ENCODE measurements at regions not wholly inside any gene's neighbourhood (a gene's known extent, or its start where the extent isn't known, plus 50 kb on each side); places are given as distances from the start of the nearest gene placed in this dataset.

DNA sequence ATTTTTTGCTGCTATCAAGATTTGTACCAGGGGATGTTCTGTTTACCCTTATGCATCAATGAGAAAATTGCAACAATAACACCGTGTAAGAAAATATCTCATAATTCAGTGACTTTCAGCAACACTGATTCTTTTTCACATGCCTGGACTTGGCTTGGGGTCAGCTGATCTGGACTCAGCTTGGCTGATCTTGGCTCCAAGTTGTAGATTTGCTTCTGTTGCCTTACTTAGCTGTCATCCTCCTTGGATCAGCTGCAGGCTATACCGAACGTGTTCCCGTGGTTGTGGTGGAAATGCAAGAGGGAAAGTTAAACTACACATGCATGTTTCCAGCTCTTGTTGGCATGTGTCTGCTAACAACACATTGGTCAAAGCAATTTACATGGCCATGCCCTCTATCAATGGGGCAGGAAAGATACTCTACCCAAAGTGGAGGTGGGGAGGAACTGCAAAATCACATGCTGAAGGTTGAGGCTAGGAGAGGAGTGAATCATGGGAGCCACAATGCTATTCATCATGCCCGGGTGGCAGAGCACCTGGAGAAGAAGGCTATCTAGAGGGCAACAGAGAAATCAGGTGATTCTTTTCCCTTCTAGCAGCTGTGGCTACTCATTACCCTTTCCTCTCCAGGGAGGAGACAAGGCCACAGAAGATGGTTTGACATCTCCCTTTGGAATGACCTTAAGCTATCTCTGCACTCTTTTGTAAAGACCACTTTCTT, 1276.3 kb upstream of the AUTS2 start:
- Histone ChIP-seq H3K4me3 (no peak overlapping the region), H2AFZ (no peak overlapping the region), H4K20me1 (replicated peaks; ENCODE audit: insufficient read depth) (no peaks in the 10 kb centered on the region), H3K27me3 (ENCODE audit: insufficient read depth) (no peaks in the 10 kb centered on the region), H3K27ac (ENCODE audit: low read depth) (no peak overlapping the region), H3K4me1 (ENCODE audit: insufficient read depth) (no peaks in the 10 kb centered on the region), H3K36me3 (ENCODE audit: insufficient read depth) (peaks cover 4% of the 10 kb centered on the region), H3K79me2 (replicated peaks; ENCODE audit: insufficient read depth) (no peaks in the 10 kb centered on the region), H3K9me2 (ENCODE audit: insufficient read depth) (no peaks in the 10 kb centered on the region), H3K4me2 (no peak overlapping the region), H3F3A (replicated peaks; ENCODE audit: low read depth) (no peaks in the 10 kb centered on the region)
- Mint-ChIP-seq H3K36me3 (ENCODE audit: low read depth) (peaks cover 25% of the 10 kb centered on the region), H3K27me3 (ENCODE audit: insufficient read depth, low read depth, poor library complexity) (peaks cover 1% of the 10 kb centered on the region), H3K4me1 (no peaks in the 10 kb centered on the region), H3K27ac (no peak overlapping the region), H3K9me3 (peaks cover 89% of the 10 kb centered on the region), H3K4me3 (no peak overlapping the region)
- no peak for TF ChIP-seq ZNF114 (CRISPR knock-in tag; IDR thresholded peaks at IDR 0.05)
- TF ChIP-seq, protein P1, sequence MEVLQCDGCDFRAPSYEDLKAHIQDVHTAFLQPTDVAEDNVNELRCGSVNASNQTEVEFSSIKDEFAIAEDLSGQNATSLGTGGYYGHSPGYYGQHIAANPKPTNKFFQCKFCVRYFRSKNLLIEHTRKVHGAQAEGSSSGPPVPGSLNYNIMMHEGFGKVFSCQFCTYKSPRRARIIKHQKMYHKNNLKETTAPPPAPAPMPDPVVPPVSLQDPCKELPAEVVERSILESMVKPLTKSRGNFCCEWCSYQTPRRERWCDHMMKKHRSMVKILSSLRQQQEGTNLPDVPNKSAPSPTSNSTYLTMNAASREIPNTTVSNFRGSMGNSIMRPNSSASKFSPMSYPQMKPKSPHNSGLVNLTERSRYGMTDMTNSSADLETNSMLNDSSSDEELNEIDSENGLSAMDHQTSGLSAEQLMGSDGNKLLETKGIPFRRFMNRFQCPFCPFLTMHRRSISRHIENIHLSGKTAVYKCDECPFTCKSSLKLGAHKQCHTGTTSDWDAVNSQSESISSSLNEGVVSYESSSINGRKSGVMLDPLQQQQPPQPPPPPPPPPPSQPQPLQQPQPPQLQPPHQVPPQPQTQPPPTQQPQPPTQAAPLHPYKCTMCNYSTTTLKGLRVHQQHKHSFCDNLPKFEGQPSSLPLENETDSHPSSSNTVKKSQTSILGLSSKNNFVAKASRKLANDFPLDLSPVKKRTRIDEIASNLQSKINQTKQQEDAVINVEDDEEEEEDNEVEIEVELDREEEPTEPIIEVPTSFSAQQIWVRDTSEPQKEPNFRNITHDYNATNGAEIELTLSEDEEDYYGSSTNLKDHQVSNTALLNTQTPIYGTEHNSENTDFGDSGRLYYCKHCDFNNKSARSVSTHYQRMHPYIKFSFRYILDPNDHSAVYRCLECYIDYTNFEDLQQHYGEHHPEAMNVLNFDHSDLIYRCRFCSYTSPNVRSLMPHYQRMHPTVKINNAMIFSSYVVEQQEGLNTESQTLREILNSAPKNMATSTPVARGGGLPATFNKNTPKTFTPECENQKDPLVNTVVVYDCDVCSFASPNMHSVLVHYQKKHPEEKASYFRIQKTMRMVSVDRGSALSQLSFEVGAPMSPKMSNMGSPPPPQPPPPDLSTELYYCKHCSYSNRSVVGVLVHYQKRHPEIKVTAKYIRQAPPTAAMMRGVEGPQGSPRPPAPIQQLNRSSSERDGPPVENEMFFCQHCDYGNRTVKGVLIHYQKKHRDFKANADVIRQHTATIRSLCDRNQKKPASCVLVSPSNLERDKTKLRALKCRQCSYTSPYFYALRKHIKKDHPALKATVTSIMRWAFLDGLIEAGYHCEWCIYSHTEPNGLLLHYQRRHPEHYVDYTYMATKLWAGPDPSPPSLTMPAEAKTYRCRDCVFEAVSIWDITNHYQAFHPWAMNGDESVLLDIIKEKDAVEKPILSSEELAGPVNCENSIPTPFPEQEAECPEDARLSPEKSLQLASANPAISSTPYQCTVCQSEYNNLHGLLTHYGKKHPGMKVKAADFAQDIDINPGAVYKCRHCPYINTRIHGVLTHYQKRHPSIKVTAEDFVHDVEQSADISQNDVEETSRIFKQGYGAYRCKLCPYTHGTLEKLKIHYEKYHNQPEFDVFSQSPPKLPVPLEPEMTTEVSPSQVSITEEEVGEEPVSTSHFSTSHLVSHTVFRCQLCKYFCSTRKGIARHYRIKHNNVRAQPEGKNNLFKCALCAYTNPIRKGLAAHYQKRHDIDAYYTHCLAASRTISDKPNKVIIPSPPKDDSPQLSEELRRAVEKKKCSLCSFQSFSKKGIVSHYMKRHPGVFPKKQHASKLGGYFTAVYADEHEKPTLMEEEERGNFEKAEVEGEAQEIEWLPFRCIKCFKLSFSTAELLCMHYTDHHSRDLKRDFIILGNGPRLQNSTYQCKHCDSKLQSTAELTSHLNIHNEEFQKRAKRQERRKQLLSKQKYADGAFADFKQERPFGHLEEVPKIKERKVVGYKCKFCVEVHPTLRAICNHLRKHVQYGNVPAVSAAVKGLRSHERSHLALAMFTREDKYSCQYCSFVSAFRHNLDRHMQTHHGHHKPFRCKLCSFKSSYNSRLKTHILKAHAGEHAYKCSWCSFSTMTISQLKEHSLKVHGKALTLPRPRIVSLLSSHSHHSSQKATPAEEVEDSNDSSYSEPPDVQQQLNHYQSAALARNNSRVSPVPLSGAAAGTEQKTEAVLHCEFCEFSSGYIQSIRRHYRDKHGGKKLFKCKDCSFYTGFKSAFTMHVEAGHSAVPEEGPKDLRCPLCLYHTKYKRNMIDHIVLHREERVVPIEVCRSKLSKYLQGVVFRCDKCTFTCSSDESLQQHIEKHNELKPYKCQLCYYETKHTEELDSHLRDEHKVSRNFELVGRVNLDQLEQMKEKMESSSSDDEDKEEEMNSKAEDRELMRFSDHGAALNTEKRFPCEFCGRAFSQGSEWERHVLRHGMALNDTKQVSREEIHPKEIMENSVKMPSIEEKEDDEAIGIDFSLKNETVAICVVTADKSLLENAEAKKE (CRISPR knock-in tag; IDR thresholded peaks at IDR 0.05), result no peak
- no peak for TF ChIP-seq STAT1 (IDR thresholded peaks at IDR 0.05; ENCODE audit: unreplicated experiment)
- TF ChIP-seq EZH2phosphoT487 (IDR thresholded peaks at IDR 0.05; ENCODE audit: unreplicated experiment), result no peak
- DNase-seq (ENCODE audit: low spot score) (no peak), ATAC-seq (no peak)

DNA sequence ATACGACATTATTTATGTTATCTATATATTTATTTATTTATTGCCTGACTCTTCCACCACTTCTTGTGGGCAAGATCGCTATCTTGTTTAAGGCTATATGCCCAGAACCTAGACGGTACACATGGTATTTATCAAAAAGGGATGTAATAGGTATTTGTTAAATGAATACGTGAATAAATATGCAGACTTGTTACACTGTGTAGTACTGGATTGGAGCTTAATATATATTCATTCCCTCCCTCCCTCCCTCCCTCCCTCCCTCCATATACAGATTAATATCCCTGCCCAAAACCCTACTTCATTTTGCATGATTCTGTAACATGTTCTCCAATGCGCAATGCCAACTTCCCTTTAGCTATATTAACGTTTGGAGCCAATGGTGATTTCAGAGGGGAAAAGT, 1273.7 kb upstream of the AUTS2 start:
- Histone ChIP-seq H3K4me1 (ENCODE audit: insufficient read depth) (no peaks in the 10 kb centered on the region), H3K79me2 (replicated peaks; ENCODE audit: insufficient read depth) (no peaks in the 10 kb centered on the region), H3K9me2 (ENCODE audit: insufficient read depth) (no peaks in the 10 kb centered on the region), H3F3A (replicated peaks; ENCODE audit: low read depth) (no peaks in the 10 kb centered on the region), H3K36me3 (ENCODE audit: insufficient read depth) (peaks cover 4% of the 10 kb centered on the region), H3K27me3 (ENCODE audit: insufficient read depth) (no peaks in the 10 kb centered on the region), H3K4me2 (no peak overlapping the region), H3K4me3 (no peak overlapping the region), H4K20me1 (replicated peaks; ENCODE audit: insufficient read depth) (no peaks in the 10 kb centered on the region), H2AFZ (no peak overlapping the region), H3K27ac (ENCODE audit: low read depth) (no peak overlapping the region)
- Mint-ChIP-seq H3K4me3 (no peak overlapping the region), H3K27ac (no peak overlapping the region), H3K36me3 (ENCODE audit: low read depth) (peaks cover 30% of the 10 kb centered on the region), H3K27me3 (ENCODE audit: insufficient read depth, low read depth, poor library complexity) (peaks cover 1% of the 10 kb centered on the region), H3K4me1 (no peaks in the 10 kb centered on the region), H3K9me3 (peaks cover 90% of the 10 kb centered on the region)
- ATAC-seq (no peak), DNase-seq (ENCODE audit: low spot score) (no peak)
- TF ChIP-seq, protein P2, sequence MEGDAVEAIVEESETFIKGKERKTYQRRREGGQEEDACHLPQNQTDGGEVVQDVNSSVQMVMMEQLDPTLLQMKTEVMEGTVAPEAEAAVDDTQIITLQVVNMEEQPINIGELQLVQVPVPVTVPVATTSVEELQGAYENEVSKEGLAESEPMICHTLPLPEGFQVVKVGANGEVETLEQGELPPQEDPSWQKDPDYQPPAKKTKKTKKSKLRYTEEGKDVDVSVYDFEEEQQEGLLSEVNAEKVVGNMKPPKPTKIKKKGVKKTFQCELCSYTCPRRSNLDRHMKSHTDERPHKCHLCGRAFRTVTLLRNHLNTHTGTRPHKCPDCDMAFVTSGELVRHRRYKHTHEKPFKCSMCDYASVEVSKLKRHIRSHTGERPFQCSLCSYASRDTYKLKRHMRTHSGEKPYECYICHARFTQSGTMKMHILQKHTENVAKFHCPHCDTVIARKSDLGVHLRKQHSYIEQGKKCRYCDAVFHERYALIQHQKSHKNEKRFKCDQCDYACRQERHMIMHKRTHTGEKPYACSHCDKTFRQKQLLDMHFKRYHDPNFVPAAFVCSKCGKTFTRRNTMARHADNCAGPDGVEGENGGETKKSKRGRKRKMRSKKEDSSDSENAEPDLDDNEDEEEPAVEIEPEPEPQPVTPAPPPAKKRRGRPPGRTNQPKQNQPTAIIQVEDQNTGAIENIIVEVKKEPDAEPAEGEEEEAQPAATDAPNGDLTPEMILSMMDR (conservative IDR thresholded peaks at IDR 0.05; ENCODE audit: low read depth in 2 of 2), result no peak
- TF ChIP-seq CREB1 (CRISPR knock-in tag; IDR thresholded peaks at IDR 0.05; ENCODE audit: low read depth), result no peak
